ENCODE measurements at regions not wholly inside any gene's neighbourhood (a gene's known extent, or its start where the extent isn't known, plus 50 kb on each side); places are given as distances from the start of the nearest gene placed in this dataset.
"Not testable (repeated sequence)": the region's sequence is repeated elsewhere in the genome, so short reads cannot be mapped to it uniquely, and the experiment has no call there.

DNA sequence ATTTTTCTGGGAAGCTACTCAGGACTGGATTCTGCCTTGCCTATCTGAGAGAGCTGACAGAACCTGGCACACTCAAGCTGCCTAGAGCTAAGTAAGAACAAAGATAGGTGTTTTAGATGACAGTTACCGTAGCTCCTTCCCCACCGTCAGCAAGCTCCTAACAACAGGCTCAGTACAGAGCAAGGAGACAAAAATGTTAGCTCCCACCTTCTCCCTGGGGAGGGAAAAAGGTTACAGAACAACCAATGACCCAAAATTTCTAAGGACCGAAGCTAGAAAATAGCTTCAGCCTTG lies 1058.2 kb upstream of the PCDH20 start:
- TF ChIP-seq, protein P1, sequence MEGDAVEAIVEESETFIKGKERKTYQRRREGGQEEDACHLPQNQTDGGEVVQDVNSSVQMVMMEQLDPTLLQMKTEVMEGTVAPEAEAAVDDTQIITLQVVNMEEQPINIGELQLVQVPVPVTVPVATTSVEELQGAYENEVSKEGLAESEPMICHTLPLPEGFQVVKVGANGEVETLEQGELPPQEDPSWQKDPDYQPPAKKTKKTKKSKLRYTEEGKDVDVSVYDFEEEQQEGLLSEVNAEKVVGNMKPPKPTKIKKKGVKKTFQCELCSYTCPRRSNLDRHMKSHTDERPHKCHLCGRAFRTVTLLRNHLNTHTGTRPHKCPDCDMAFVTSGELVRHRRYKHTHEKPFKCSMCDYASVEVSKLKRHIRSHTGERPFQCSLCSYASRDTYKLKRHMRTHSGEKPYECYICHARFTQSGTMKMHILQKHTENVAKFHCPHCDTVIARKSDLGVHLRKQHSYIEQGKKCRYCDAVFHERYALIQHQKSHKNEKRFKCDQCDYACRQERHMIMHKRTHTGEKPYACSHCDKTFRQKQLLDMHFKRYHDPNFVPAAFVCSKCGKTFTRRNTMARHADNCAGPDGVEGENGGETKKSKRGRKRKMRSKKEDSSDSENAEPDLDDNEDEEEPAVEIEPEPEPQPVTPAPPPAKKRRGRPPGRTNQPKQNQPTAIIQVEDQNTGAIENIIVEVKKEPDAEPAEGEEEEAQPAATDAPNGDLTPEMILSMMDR (IDR thresholded peaks at IDR 0.05): no peak
- Histone ChIP-seq H3K9me3 (no peaks in the 10 kb centered on the region), H3K36me3 (no peaks in the 10 kb centered on the region), H3K4me1 (no peaks in the 10 kb centered on the region), H3K27ac (no peak overlapping the region), H3K4me3 (no peak overlapping the region), H3K27me3 (no peaks in the 10 kb centered on the region)
- DNase-seq (no peak), ATAC-seq (no peak), FAIRE-seq (no peak)
- WGBS, 2 donors: 92 to 98% methylated on average over 3 of the region's 3 CpGs
- intact Hi-C loops (cut with DNase I): no loop called here

DNA sequence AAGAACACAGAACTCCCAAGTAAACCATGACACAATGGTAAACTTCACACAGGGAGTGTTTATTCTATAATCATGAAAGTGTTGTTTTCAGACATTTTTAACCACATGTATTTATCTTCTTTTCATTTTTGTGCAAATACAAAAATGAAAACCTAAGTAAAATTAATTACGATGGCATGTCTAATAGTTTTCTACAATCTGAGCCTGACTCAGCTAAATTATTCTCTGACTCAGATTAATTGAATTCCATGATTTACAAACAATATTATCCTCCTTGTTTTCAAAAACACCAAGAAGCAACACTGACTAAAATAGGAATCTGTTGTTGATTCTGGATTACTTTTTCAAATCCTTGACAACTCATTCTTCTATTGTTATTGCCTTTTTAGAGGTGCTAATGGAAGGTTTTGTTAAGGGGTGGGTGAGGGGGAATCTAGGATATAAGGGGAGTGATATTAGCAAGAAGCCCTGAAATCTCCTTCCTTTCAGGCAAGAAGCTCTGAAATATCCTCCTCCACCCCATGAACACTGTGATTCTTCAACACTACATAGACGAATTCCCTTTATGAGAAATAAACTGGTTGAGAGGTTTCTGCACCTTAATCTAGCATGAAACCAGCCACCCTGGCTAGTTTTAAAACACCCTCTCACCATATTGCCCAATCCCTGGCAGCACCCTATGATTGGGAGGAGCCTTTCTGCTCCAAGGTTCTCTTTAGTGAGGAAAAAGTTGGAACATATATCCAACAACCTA lies 1057.7 kb upstream of the PCDH20 start:
- no peak overlapping the region for H3K27ac ChIP-seq
- H3K36me3 ChIP-seq: no peaks in the 10 kb centered on the region
- H3K4me3 ChIP-seq: no peak overlapping the region
- ATAC-seq: no peak
- FAIRE-seq: no peak
- H3K27me3 ChIP-seq: no peaks in the 10 kb centered on the region
- intact Hi-C loops (cut with DNase I): no loop called here
- DNase-seq: no peak
- WGBS, 2 donors: 70 to 79% methylated on average over 2 of the region's 2 CpGs
- no peaks in the 10 kb centered on the region for H3K9me3 ChIP-seq
- H3K4me1 ChIP-seq: no peaks in the 10 kb centered on the region
- TF ChIP-seq, protein P1 (IDR thresholded peaks at IDR 0.05): no peak

DNA sequence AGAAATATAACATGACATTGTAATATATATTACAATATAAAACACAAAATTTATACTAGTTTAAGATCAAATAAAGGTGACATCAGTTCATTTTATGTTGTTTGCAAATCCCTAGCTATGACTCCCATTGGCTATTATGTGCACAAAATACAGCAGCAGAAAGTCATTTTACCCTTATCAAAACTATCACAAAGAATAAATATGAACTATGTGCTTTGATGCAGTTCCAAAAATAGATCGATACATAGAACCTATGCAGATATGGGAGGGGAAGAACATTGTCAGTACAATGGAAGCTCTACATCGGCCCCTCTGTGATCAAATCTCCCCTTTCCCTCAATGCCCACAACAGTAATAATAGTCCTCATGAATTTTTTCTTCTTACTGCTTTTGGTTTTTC lies 1038.1 kb upstream of the PCDH20 start:
- intact Hi-C loops (cut with DNase I): no loop called here
- peak in 3 of 4 donors; percentile 56 to 67 (median 65) for ATAC-seq

DNA sequence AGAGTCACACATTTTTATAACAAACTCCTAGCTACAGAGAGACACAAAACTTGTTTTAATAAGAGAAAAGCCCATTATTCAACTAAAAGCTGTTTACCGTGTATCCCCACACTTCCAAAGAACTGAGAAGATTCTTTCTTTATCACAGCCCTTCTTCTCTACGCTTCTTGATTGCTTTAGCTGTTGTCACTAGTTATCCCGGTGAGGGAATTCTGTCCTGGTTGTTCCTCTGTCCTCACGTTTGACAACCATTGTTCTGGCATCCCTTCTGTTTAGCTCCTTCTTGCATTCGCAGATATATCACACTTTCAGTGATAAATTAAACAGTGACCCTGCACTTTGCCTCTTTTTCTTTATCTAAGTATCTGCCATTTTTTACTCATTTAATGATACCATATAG lies 1035.1 kb upstream of the PCDH20 start:
- peaks cover 0 to 10% (median 0%) of the 10 kb centered on the region in 3 donors for H3K4me1 ChIP-seq
- intact Hi-C loops (cut with DNase I): no loop called here
- H3K36me3 ChIP-seq: no peaks in the 10 kb centered on the region
- no peaks in the 10 kb centered on the region for H3K27me3 ChIP-seq
- FAIRE-seq (no peak), DNase-seq (no peak), ATAC-seq (no peak)
- no peak overlapping the region for H3K4me3 ChIP-seq
- TF ChIP-seq, protein P1 (IDR thresholded peaks at IDR 0.05): no peak
- H3K27ac ChIP-seq: no peak overlapping the region
- 64 to 70% methylated on average over 5 of the region's 5 CpGs for WGBS, 2 donors
- no peaks in the 10 kb centered on the region for H3K9me3 ChIP-seq

More for the DNA sequence above, 1038.1 kb upstream of the PCDH20 start:
- TF ChIP-seq, protein P1 (IDR thresholded peaks at IDR 0.05): no peak
- no peaks in the 10 kb centered on the region for H3K27me3 ChIP-seq
- H3K4me1 ChIP-seq: peaks cover 0 to 10% (median 0%) of the 10 kb centered on the region in 3 donors
- no peaks in the 10 kb centered on the region for H3K9me3 ChIP-seq
- no peak overlapping the region for H3K27ac ChIP-seq
- 28 to 30% methylated on average over 2 of the region's 2 CpGs for WGBS, 2 donors
- DNase-seq: no peak
- H3K4me3 ChIP-seq: no peak overlapping the region
- no peaks in the 10 kb centered on the region for H3K36me3 ChIP-seq
- FAIRE-seq: no peak

DNA sequence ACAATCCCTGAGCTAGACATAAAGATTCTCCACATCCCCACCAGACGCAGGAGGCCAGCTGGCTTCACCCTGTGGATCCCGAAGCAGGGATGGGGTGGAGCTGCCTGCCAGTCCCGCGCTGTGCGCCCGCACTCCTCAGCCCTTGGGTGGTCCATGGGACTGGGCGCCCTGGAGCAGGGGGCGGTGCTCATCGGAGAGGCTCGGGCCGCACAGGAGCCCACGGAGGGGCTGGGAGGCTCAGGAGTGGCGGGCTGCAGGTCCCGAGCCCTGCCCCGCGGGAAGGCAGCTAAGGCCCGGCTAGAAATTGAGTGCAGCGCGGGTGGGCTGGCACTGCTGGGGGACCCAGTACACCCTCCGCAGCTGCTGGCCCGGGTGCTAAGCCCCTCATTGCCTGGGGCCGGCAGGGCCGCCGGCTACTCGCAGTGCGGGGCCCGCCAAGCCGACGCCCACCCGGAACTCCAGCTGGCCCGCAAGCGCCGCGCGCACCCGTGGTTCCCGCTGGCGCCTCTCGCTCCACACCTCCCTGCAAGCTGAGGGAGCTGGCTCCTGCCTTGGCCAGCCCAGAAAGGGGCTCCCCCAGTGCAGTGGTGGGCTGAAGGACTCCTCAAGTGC lies 1032.2 kb upstream of the PCDH20 start:
- H3K4me3 ChIP-seq; H3K36me3 ChIP-seq; intact Hi-C loops (cut with DNase I); H3K27ac ChIP-seq; H3K4me1 ChIP-seq; FAIRE-seq; H3K27me3 ChIP-seq; H3K9me3 ChIP-seq; ATAC-seq: not testable (repeated sequence)
- DNase-seq: peak in 2 of 6 donors; percentile 9 to 42
- WGBS, 2 donors: 95 to 96% methylated on average over 37 to 39 of the region's 39 CpGs

All from pancreas (tissue), 10 donors.